ENCODE measurements at regions not wholly inside any gene's neighbourhood (a gene's known extent, or its start where the extent isn't known, plus 50 kb on each side); places are given as distances from the start of the nearest gene placed in this dataset.

- H3K27me3 Mint-ChIP-seq (ENCODE audit: unreplicated experiment) = no peaks in the 10 kb centered on the region
- no peak for TF ChIP-seq CTCF (IDR thresholded peaks at IDR 0.05)
- peaks cover 11% of the 10 kb centered on the region for H3K4me1 Mint-ChIP-seq (ENCODE audit: unreplicated experiment)
- peaks cover 5% of the 10 kb centered on the region for H3K9me3 Mint-ChIP-seq (ENCODE audit: unreplicated experiment)
- no peak overlapping the region for H3K4me3 Mint-ChIP-seq (ENCODE audit: unreplicated experiment)
- H3K27ac Mint-ChIP-seq (ENCODE audit: unreplicated experiment) = no peak overlapping the region
- H3K36me3 Mint-ChIP-seq (ENCODE audit: unreplicated experiment) = no peaks in the 10 kb centered on the region
- no peak for DNase-seq (ENCODE audit: extremely low spot score, unreplicated experiment)
These were observed 483.9 kb downstream of the RFPL4B start for GRCh38 chr6:112831022-112831421.

GRCh38 chr6:112833581-112834131, 486.5 kb downstream of the RFPL4B start:
- no peaks in the 10 kb centered on the region for H3K36me3 Mint-ChIP-seq (ENCODE audit: unreplicated experiment)
- TF ChIP-seq CTCF (IDR thresholded peaks at IDR 0.05) = no peak
- peaks cover 16% of the 10 kb centered on the region for H3K4me1 Mint-ChIP-seq (ENCODE audit: unreplicated experiment)
- peak overlapping the region; percentile 71 for H3K27ac Mint-ChIP-seq (ENCODE audit: unreplicated experiment)
- H3K4me3 Mint-ChIP-seq (ENCODE audit: unreplicated experiment) = no peak overlapping the region
- no peaks in the 10 kb centered on the region for H3K27me3 Mint-ChIP-seq (ENCODE audit: unreplicated experiment)
- no peak for DNase-seq (ENCODE audit: extremely low spot score, unreplicated experiment)
- H3K9me3 Mint-ChIP-seq (ENCODE audit: unreplicated experiment) = peaks cover 5% of the 10 kb centered on the region

- H3K27me3 Mint-ChIP-seq (ENCODE audit: unreplicated experiment) = no peaks in the 10 kb centered on the region
- H3K4me3 Mint-ChIP-seq (ENCODE audit: unreplicated experiment) = no peak overlapping the region
- no peak overlapping the region for H3K27ac Mint-ChIP-seq (ENCODE audit: unreplicated experiment)
- H3K36me3 Mint-ChIP-seq (ENCODE audit: unreplicated experiment) = no peaks in the 10 kb centered on the region
- H3K9me3 Mint-ChIP-seq (ENCODE audit: unreplicated experiment) = peaks cover 5% of the 10 kb centered on the region
- H3K4me1 Mint-ChIP-seq (ENCODE audit: unreplicated experiment) = peaks cover 30% of the 10 kb centered on the region
- DNase-seq (ENCODE audit: extremely low spot score, unreplicated experiment) = no peak
- no peak for TF ChIP-seq CTCF (IDR thresholded peaks at IDR 0.05)
These were observed 487.9 kb downstream of the RFPL4B start for GRCh38 chr6:112835078-112835477.

- TF ChIP-seq CTCF (IDR thresholded peaks at IDR 0.05) = no peak
- peaks cover 3% of the 10 kb centered on the region for H3K36me3 Mint-ChIP-seq (ENCODE audit: unreplicated experiment)
- DNase-seq (ENCODE audit: extremely low spot score, unreplicated experiment) = no peak
- H3K27me3 Mint-ChIP-seq (ENCODE audit: unreplicated experiment) = no peaks in the 10 kb centered on the region
- H3K27ac Mint-ChIP-seq (ENCODE audit: unreplicated experiment) = peak overlapping the region; percentile 66
- H3K9me3 Mint-ChIP-seq (ENCODE audit: unreplicated experiment) = peaks cover 3% of the 10 kb centered on the region
- H3K4me3 Mint-ChIP-seq (ENCODE audit: unreplicated experiment) = no peak overlapping the region
- H3K4me1 Mint-ChIP-seq (ENCODE audit: unreplicated experiment) = peaks cover 34% of the 10 kb centered on the region
These were observed 492.4 kb downstream of the RFPL4B start for GRCh38 chr6:112839525-112839961.

GRCh38 chr6:112841553-112842329, 494.6 kb downstream of the RFPL4B start:
- no peak for TF ChIP-seq CTCF (IDR thresholded peaks at IDR 0.05)
- peaks cover 3% of the 10 kb centered on the region for H3K36me3 Mint-ChIP-seq (ENCODE audit: unreplicated experiment)
- peaks cover 3% of the 10 kb centered on the region for H3K9me3 Mint-ChIP-seq (ENCODE audit: unreplicated experiment)
- no peaks in the 10 kb centered on the region for H3K27me3 Mint-ChIP-seq (ENCODE audit: unreplicated experiment)
- H3K4me3 Mint-ChIP-seq (ENCODE audit: unreplicated experiment) = no peak overlapping the region
- H3K4me1 Mint-ChIP-seq (ENCODE audit: unreplicated experiment) = peaks cover 44% of the 10 kb centered on the region
- H3K27ac Mint-ChIP-seq (ENCODE audit: unreplicated experiment) = no peak overlapping the region
- no peak for DNase-seq (ENCODE audit: extremely low spot score, unreplicated experiment)

Data from osteocyte (in vitro differentiated cells).